NCI-H1092 treated with DMSO at 0.1 percent for 48 hours (cell line): ENCODE measurements at regions not wholly inside any gene's neighbourhood (a gene's known extent, or its start where the extent isn't known, plus 50 kb on each side); places are given as distances from the start of the nearest gene placed in this dataset.

Experiments
- DNase-seq: peaks from one replicate; lab custom pipeline; 2025; lab: John Stamatoyannopoulos, UW

DNA sequence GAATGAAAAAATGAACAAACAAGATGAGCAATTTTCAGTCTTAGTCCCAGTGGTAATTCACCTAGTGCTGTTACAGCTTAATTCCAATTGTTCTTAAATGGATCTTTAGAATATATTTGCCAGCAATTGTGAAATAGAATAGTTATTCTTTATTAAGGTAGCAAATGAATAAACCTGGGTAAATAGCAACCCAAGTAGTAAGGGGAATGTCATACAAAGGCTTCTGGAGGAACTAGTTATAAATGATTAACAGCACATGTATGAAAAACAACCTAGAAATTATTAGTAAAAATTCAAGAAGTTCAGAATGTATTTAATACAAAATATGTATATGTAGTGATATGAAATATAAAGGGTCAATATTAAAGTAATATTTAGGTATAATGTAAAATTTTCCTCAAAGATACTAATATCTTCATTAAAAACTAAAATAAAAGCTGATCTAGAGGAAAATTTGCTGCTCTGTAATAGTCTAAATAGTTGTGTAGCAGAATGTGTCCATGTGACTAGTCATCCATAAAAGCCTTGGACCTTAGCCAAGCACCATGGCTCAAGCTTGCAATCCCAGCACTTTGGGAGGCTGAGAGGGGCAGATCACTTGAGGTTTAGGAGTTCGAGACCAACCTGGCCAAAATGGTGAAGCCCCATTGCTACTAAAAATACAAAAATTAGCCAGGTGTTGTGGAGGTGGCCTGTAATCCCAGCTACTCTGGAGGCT, 535.9 kb upstream of the ATXN8OS start:
- no peak for DNase-seq

DNA sequence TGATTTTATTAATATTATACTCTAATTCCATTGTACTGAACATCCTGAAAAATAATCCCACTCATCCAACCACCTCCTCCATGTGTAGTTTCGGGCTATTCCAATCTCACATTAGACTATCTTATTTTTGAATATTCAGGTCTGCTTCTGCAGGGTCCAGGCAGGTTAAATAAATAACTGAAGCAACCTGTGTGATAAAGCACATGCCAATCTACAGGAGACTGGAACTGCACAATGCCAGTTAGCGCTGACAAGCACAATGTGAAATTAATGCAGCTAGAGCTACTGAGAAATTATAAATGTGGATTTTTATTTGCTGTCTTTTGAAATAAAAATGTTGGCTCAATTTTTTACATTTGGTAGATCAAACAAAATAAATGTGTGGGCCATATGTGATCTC, 540.1 kb upstream of the ATXN8OS start:
- no peak for DNase-seq

GRCh38 chr13:69566104-69566716, 541.4 kb upstream of the ATXN8OS start:
- no peak for DNase-seq

- no peak for DNase-seq
These were observed 542.3 kb upstream of the ATXN8OS start for GRCh38 chr13:69565334-69565733.

DNA sequence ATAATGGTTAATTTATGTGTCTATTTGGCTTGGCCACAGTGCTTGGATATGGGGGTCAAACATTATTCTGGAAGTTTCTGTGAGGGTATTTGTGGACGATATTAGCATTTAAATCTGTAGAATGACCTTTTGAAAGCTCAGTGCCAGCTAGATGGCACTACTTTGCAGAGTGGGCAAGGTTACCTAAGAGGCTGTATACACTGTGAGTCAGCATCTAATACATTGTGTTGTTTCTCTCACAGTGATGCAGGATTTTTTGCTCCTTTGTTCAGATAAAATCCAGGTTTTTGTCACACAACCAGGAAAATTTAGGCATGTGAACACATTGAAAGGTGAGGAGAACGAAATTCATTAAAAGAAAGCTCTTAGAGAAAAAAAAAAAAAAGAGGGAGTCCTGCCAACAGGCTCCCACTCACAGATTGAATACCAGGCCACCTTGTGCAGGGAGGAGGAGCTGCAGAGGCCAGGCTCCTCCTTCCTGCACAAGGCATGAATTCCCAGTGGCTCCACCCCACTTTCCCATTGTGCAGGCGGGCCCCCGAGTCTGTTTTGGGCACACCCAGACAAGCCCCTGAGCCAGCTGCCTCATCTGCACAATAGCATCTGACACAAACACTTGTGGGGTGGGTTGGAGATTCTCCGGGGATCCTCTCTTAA, 551.0 kb upstream of the ATXN8OS start:
- no peak for DNase-seq

GRCh38 chr13:69553976-69554375, 553.6 kb upstream of the ATXN8OS start:
- peak; percentile 30 for DNase-seq

DNA sequence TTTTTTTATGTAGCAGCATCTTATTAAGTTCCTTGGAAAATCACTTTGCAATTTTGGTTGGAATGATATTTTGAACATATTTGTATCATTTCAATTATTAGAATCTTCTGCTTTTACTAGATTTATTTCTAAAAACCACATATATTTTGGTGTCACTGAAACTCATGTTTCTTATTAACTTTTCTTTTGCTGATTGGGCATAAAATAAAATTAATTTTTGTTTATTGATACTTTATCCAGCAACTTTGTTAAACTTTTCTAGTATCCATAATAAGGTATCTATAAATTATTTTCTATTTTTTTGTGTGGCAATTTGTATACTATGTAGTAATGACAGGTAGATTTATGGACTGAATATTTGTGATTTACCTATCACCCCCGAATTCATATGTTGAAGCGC, 556.4 kb upstream of the ATXN8OS start:
- no peak for DNase-seq

GRCh38 chr13:69547780-69548179, 559.8 kb upstream of the ATXN8OS start:
- DNase-seq: no peak

DNA sequence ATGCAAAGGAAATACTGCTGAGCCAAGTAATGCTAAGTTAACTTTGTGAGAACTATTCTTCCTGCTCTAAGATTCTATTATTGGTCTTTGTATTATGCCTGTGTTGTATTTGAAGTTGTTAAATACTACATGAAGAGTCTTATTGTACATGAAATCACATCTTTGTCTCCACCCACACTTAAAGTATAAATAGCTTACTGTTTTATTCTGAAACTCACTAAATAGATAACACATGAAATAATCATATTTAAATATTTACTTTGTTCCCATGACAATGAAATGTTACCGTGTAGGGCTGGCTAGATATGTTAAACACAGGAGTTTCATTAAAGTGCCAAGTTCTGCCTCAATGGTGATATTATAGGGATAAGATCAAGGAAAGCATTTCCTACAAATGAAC, 562.1 kb upstream of the ATXN8OS start:
- no peak for DNase-seq

- DNase-seq: no peak
These were observed 583.0 kb upstream of the ATXN8OS start for GRCh38 chr13:69524459-69525150.

GRCh38 chr13:69496981-69497380, 610.6 kb upstream of the ATXN8OS start:
- no peak for DNase-seq

- no peak for DNase-seq
These were observed 612.5 kb upstream of the ATXN8OS start for GRCh38 chr13:69495096-69495495.

- DNase-seq: no peak
These were observed 620.0 kb upstream of the ATXN8OS start for GRCh38 chr13:69487576-69487975.

- no peak for DNase-seq
These were observed 621.5 kb upstream of the ATXN8OS start for GRCh38 chr13:69485991-69486592.

GRCh38 chr13:69477451-69477850, 630.2 kb upstream of the ATXN8OS start:
- DNase-seq: no peak

- no peak for DNase-seq
These were observed 633.5 kb upstream of the ATXN8OS start for GRCh38 chr13:69474011-69474685.

- DNase-seq: no peak
These were observed 639.0 kb upstream of the ATXN8OS start for GRCh38 chr13:69468624-69469023.

DNA sequence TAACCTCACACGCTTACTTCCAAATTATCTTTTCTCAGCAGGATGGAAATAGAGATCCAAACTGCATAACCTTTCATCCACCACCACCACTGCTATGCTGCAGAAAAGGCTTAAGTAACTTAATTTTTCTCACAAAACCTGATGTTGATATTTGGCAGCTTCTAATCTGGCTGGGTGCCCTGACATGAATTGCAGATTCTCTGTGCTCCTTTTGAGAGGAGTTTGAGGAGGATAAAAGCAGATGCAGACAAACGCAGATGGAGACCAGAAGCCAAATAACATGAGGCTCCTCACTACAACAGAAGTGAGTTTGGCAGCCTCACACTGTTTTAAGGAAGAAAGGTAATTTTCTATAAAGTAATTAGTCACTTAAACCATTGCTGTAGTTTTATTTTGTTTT, 646.2 kb upstream of the ATXN8OS start:
- peak; percentile 8 for DNase-seq

GRCh38 chr13:69459346-69459745, 648.3 kb upstream of the ATXN8OS start:
- no peak for DNase-seq

DNA sequence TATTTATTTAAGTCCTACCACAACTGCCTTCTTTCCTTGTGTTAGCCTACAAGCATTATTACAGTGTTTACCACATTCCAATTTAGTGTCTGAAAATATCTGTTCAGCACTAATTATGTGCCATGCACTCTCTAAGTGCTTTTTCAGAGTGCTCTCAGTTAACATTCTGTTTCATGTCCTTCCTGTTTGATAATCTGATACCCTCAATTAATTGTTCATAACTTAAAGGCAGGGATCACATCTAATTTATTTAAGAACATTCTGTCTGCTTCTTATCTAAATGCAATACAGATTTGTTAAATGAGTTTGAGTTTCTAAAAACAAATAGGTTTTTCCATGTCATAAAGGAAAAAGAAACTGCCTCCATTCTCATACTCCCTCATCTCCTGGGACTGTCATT, 649.6 kb upstream of the ATXN8OS start:
- DNase-seq: no peak

DNA sequence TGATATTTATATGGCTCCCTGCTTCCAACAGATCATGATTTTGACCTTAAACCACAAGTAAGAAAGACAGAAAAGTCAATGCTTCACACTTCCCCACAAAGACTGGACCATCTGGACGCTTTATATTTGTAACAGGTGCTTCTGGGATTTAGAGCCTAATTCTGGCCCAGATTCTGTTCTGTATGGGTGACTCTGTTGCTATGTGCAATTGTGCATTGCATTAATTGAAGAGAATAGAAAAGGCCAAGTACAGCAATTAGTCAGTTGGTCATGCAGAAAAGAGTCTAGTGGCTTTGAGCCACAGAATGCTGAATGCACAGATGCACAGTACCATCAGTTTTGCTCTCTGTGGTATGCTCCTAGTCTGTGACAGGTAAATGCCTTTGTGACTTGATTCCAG, 657.4 kb upstream of the ATXN8OS start:
- DNase-seq: peak; percentile 14

DNA sequence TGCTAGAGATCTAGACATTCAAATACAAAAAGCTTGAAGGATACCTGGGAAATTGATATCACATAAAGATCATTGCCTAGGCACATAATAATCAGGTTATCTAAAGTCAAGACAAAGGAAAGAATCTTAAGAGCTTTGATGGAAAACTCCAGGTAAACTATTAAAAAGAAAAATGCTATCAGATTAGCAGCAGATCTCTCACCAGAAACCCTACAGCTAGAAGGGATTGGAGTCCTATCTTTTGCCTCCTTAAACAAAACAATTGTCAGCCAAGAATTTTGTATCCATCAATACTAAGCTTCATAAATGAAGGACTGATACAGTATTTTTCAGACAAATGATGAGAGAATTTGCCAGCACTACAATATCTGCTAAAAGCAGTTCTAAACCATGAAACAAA, 682.4 kb upstream of the ATXN8OS start:
- no peak for DNase-seq
